Suprapubic skin (tissue), 4 donors: ENCODE measurements at regions not wholly inside any gene's neighbourhood (a gene's known extent, or its start where the extent isn't known, plus 50 kb on each side); places are given as distances from the start of the nearest gene placed in this dataset.

Source experiments
- DNase-seq, 2 donors: peaks; one replicate each; pipeline ENCODE4 v3.0.0-alpha.2; 2019; ENCODE audit warnings: low spot score in 2 of 2
- H3K27ac ChIP-seq: fragments of 200-600 bp; sonication (generic); one replicate; pipeline ENCODE4 v1.5.1; 2019
- H3K27me3 ChIP-seq: fragments of 200-600 bp; sonication (generic); one replicate; pipeline ENCODE4 v1.5.1; 2019
- H3K36me3 ChIP-seq: fragments of 200-600 bp; sonication (generic); one replicate; pipeline ENCODE4 v1.5.1; 2019
- H3K4me1 ChIP-seq: fragments of 200-600 bp; sonication (generic); one replicate; pipeline ENCODE4 v1.5.1; 2019
- H3K4me3 ChIP-seq: fragments of 200-600 bp; sonication (generic); one replicate; pipeline ENCODE4 v1.5.1; 2019; ENCODE audit warnings: mild to moderate bottlenecking
- H3K9me3 ChIP-seq: fragments of 200-600 bp; sonication (generic); one replicate; pipeline ENCODE4 v1.5.1; 2019
- EP300 ChIP-seq: sonication (generic); formaldehyde crosslinking; IDR thresholded peaks from one replicate; pipeline ENCODE4 v1.6.1; 2017; ENCODE audit warnings: antibody characterized with exemption
- POLR2A ChIP-seq, 2 donors: fragments of 450-650 bp; IDR thresholded peaks; one replicate each; pipeline ENCODE4 v1.6.1; 2017; ENCODE audit warnings: antibody characterized with exemption in 2 of 2, mild to moderate bottlenecking in 2 of 2, moderate library complexity in 2 of 2
- POLR2AphosphoS5 ChIP-seq, 3 donors: sonication (generic); formaldehyde crosslinking; IDR thresholded peaks; one replicate each; pipeline ENCODE4 v1.6.1; 2017; ENCODE audit warnings: antibody characterized with exemption in 3 of 3
- WGBS: methylation state at CpG from one replicate; pipeline ENCODE4 v1.1.5; 2018; 5-methylcytosine and 5-hydroxymethylcytosine counted together
- TF ChIP-seq, protein P1 (sequence below), 2 donors: fragments of 200-600 bp in 1 of 2; fragments of 450-650 bp in 1 of 2; sonication (generic) in 1 of 2; IDR thresholded peaks; one replicate each; pipeline ENCODE4 v1.5.1; 2016 to 2019; ENCODE audit warnings: antibody characterized with exemption in 2 of 2, mild to moderate bottlenecking in 1 of 2, moderate library complexity in 1 of 2

DNA sequence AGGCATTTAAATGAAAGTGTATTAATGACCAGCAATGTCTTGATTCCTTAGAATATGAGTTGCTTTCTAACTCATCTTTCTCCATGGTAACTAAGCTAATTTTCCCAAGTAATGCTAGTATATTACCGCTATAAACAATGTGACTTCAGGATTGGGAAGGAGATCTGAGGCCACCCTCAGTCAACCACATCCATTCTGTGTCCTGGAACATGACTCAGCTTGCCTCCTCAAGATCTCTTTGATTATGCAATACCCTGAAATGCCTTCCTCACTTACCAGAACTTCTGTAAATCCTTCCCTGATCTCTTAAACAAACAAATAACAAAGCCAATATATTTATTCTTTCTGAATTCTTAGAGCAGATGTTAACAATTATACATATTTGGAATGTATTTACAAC, 1495.5 kb downstream of the PCDH18 start:
- H3K27ac ChIP-seq: no peak overlapping the region
- no peaks in the 10 kb centered on the region for H3K9me3 ChIP-seq
- H3K27me3 ChIP-seq: no peaks in the 10 kb centered on the region
- no peak for TF ChIP-seq EP300
- no peak for TF ChIP-seq POLR2AphosphoS5 (IDR thresholded peaks at IDR 0.05)
- TF ChIP-seq, protein P1, sequence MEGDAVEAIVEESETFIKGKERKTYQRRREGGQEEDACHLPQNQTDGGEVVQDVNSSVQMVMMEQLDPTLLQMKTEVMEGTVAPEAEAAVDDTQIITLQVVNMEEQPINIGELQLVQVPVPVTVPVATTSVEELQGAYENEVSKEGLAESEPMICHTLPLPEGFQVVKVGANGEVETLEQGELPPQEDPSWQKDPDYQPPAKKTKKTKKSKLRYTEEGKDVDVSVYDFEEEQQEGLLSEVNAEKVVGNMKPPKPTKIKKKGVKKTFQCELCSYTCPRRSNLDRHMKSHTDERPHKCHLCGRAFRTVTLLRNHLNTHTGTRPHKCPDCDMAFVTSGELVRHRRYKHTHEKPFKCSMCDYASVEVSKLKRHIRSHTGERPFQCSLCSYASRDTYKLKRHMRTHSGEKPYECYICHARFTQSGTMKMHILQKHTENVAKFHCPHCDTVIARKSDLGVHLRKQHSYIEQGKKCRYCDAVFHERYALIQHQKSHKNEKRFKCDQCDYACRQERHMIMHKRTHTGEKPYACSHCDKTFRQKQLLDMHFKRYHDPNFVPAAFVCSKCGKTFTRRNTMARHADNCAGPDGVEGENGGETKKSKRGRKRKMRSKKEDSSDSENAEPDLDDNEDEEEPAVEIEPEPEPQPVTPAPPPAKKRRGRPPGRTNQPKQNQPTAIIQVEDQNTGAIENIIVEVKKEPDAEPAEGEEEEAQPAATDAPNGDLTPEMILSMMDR (IDR thresholded peaks at IDR 0.05): no peak
- TF ChIP-seq POLR2A (IDR thresholded peaks at IDR 0.05): no peak
- DNase-seq: no peak
- H3K4me1 ChIP-seq: no peaks in the 10 kb centered on the region
- no peaks in the 10 kb centered on the region for H3K36me3 ChIP-seq
- no peak overlapping the region for H3K4me3 ChIP-seq
- WGBS: 66% methylated on average over 1 of the region's 1 CpG

DNA sequence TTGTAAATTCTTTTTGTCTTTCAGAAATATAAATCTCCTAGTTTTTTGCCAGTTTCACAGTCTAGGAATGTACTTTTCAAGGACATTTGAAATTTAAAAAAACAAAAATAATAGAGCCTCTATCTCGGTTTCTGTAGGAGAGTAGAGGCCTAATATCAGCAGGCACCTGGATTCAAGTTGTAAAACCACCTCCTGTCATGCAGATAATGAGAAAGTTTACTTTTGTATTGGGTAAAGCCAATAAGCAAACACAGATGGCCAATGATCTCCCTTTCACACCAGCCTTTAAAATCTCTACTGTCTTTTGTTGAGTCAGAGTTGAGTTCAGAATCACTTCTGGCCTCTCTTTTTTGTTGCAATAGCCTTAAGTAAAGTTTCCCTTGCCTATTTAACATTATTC, 1499.9 kb downstream of the PCDH18 start:
- Histone ChIP-seq H3K4me3 (no peak overlapping the region), H3K27ac (no peak overlapping the region), H3K4me1 (no peaks in the 10 kb centered on the region), H3K27me3 (no peaks in the 10 kb centered on the region), H3K9me3 (no peaks in the 10 kb centered on the region), H3K36me3 (no peaks in the 10 kb centered on the region)
- no peak for TF ChIP-seq POLR2A (IDR thresholded peaks at IDR 0.05)
- WGBS: 65% methylated on average over 1 of the region's 1 CpG
- no peak for DNase-seq

DNA sequence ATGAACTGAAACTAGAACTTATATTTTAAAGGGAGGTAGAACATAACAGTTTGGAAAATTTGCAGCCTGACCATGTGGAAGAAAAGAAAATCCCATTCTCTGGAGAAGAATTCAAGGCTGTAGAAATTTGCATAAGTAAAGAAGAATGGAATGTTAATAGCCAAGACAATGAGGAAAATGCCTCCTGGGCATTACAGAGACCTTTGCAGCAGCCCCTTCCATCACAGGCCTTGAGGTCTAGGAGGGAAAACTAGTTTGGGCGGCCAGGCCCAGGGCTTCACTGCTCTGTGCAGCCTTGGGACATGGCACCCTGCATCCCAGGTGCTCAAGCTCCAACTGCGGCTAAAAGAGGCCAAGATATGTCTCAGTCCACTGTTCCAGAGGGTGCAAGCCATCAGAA, 1506.8 kb downstream of the PCDH18 start:
- no peak overlapping the region for H3K27ac ChIP-seq
- H3K27me3 ChIP-seq: no peaks in the 10 kb centered on the region
- no peak for DNase-seq
- peaks cover 4% of the 10 kb centered on the region for H3K9me3 ChIP-seq
- H3K36me3 ChIP-seq: no peaks in the 10 kb centered on the region
- WGBS: 14% methylated on average over 1 of the region's 2 CpGs
- H3K4me3 ChIP-seq: no peak overlapping the region
- TF ChIP-seq POLR2AphosphoS5 (IDR thresholded peaks at IDR 0.05) (no peak), EP300 (no peak), POLR2A (IDR thresholded peaks at IDR 0.05) (no peak)
- TF ChIP-seq, protein P1 (IDR thresholded peaks at IDR 0.05): no peak
- H3K4me1 ChIP-seq: no peaks in the 10 kb centered on the region

DNA sequence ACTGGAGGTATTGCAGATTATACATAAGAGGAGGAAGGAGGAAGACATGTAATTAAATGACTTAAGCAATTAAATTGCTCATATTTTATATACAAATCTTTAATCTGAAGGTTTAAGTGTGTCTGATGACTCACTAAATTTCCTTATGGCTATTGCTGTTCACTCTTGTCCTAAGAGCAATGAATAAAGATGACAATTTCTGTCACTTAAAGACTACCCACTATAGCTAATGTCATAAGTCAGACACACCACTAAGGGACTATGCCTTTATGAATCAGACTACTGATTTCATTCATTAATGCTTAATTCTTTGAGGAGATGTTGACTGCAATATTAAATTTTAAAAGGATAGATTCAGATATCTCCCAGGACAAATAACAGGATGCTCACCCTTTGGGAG, 1514.7 kb downstream of the PCDH18 start:
- no peaks in the 10 kb centered on the region for H3K4me1 ChIP-seq
- no peak overlapping the region for H3K4me3 ChIP-seq
- H3K27me3 ChIP-seq: no peaks in the 10 kb centered on the region
- H3K36me3 ChIP-seq: no peaks in the 10 kb centered on the region
- no peaks in the 10 kb centered on the region for H3K9me3 ChIP-seq
- H3K27ac ChIP-seq: no peak overlapping the region
- no peak for DNase-seq
- TF ChIP-seq EP300 (no peak), POLR2AphosphoS5 (IDR thresholded peaks at IDR 0.05) (no peak)
- TF ChIP-seq, protein P1 (IDR thresholded peaks at IDR 0.05): no peak

DNA sequence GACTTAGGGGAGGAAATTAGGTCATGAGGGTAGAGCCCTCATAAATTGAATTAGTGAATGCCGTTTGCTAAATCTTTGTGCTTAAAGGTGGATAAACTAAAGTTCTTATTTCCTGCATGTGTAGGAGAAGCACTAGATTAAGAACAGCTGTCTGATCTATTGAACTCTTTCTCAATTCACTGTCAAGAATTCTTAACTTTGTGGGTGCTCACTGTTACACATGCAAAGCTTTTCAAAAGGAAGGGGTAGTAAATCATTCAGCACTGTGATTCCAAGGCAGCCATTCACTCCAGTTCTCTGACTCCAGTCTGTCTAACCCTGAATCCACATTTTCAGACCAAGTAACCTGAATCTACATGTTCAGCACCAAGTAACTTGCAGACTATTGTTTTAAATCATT, 1520.1 kb downstream of the PCDH18 start:
- TF ChIP-seq EP300 (no peak), POLR2A (IDR thresholded peaks at IDR 0.05) (no peak), POLR2AphosphoS5 (IDR thresholded peaks at IDR 0.05) (no peak)
- TF ChIP-seq, protein P1 (IDR thresholded peaks at IDR 0.05): no peak
- no peak for DNase-seq
- 12% methylated on average over 1 of the region's 1 CpG for WGBS
- Histone ChIP-seq H3K4me1 (no peaks in the 10 kb centered on the region), H3K9me3 (no peaks in the 10 kb centered on the region), H3K36me3 (no peaks in the 10 kb centered on the region), H3K4me3 (no peak overlapping the region), H3K27ac (no peak overlapping the region), H3K27me3 (no peaks in the 10 kb centered on the region)

DNA sequence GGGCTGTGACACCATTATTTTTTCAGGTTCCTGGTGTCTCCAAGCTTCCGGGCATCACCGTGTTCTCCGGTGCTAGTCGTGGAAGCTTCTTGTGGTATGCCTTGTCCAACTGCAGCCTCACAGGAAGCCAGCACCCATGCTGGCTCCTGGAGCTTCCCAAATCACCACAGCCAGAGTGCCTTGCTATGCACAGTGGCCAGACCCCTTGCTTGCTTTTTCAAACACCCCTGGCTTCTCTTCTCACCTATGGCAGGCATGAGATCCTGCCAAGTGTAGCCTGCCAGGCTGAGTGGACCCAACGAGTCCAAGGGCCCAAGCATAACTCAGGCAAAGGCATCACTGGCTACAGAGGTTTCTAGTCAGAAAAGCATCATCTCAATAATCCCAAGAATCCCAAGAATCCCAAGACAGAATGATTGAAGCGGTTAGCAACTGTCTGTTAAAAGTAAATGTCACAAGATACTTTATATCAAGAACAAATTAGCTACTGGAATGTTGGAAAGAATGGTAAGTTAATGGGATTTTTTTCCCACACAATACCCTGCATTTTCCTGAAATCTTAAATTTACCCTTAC, 1522.9 kb downstream of the PCDH18 start:
- no peak for TF ChIP-seq POLR2A (IDR thresholded peaks at IDR 0.05)
- no peak for TF ChIP-seq POLR2AphosphoS5 (IDR thresholded peaks at IDR 0.05)
- TF ChIP-seq EP300: no peak
- TF ChIP-seq, protein P1 (IDR thresholded peaks at IDR 0.05): no peak
- DNase-seq: no peak
- no peaks in the 10 kb centered on the region for H3K4me1 ChIP-seq
- 88% methylated on average over 6 of the region's 6 CpGs for WGBS
- H3K4me3 ChIP-seq: no peak overlapping the region
- no peaks in the 10 kb centered on the region for H3K36me3 ChIP-seq
- no peak overlapping the region for H3K27ac ChIP-seq
- no peaks in the 10 kb centered on the region for H3K27me3 ChIP-seq
- H3K9me3 ChIP-seq: no peaks in the 10 kb centered on the region
